Liver (tissue), 7 donors: ENCODE measurements at regions not wholly inside any gene's neighbourhood (a gene's known extent, or its start where the extent isn't known, plus 50 kb on each side); places are given as distances from the start of the nearest gene placed in this dataset.

Experiments
- DNase-seq: peaks from one replicate; pipeline ENCODE4 v3.0.0-alpha.2; 2017; ENCODE audit warnings: low spot score
- H3K27ac ChIP-seq, 2 donors: one replicate each; pipeline ENCODE4 v1.7.0; 2013; ENCODE audit warnings: inconsistent platforms in 2 of 2, low read length in 2 of 2, control low read depth in 1 of 2, low read depth in 1 of 2, mild to moderate bottlenecking in 1 of 2
- H3K27me3 ChIP-seq, 4 donors: one replicate each; pipeline versions ENCODE4 v1.6.1 to v1.7.0; 2013; ENCODE audit warnings: low read length in 3 of 4, inconsistent platforms in 1 of 4, mild to moderate bottlenecking in 1 of 4, moderate library complexity in 1 of 4; ENCODE audit not compliant: control insufficient read depth in 4 of 4, insufficient read depth in 4 of 4
- H3K36me3 ChIP-seq, 4 donors: one replicate each; pipeline versions ENCODE4 v1.6.1 to v1.7.0; 2013; ENCODE audit warnings: low read length in 3 of 4, mild to moderate bottlenecking in 3 of 4, low read depth in 1 of 4, moderate library complexity in 1 of 4; ENCODE audit not compliant: control insufficient read depth in 4 of 4, insufficient read depth in 3 of 4
- H3K4me1 ChIP-seq, 4 donors: one replicate each; pipeline versions ENCODE4 v1.6.1 to v1.7.0; 2013; ENCODE audit warnings: low read length in 3 of 4, mild to moderate bottlenecking in 3 of 4, moderate library complexity in 1 of 4; ENCODE audit not compliant: control insufficient read depth in 4 of 4, insufficient read depth in 4 of 4
- H3K4me3 ChIP-seq, 3 donors: one replicate each; pipeline versions ENCODE4 v1.6.1 to v1.7.0; 2013; ENCODE audit warnings: low read length in 3 of 3, control low read depth in 1 of 3, low read depth in 1 of 3, mild to moderate bottlenecking in 1 of 3
- H3K9ac ChIP-seq, 2 donors: one replicate each; pipeline ENCODE4 v1.7.0; 2013; ENCODE audit warnings: low read length in 2 of 2, mild to moderate bottlenecking in 2 of 2, moderate library complexity in 2 of 2, control low read depth in 1 of 2, low read depth in 1 of 2
- H3K9me3 ChIP-seq, 4 donors: one replicate each; pipeline versions ENCODE4 v1.6.1 to v1.7.0; 2013; ENCODE audit warnings: low read length in 3 of 4; ENCODE audit not compliant: control insufficient read depth in 4 of 4
- EGR1 ChIP-seq, 2 donors: IDR thresholded peaks; 2 replicates each; pipeline ENCODE4 v1.6.1; 2016 to 2018; ENCODE audit warnings: antibody characterized with exemption in 2 of 2, low read depth in 2 of 2
- FOXA2 ChIP-seq: IDR thresholded peaks from 2 replicates; pipeline ENCODE4 v1.6.1; 2016; ENCODE audit warnings: antibody characterized with exemption
- GABPA ChIP-seq, 2 donors: IDR thresholded peaks in 1 of 2; conservative IDR thresholded peaks in 1 of 2; 2 replicates each; pipeline ENCODE4 v1.6.1; 2016; ENCODE audit warnings: antibody characterized with exemption in 2 of 2, mild to moderate bottlenecking in 1 of 2, moderate library complexity in 1 of 2
- HNF4A ChIP-seq, 2 donors: conservative IDR thresholded peaks; 2 replicates each; pipeline ENCODE4 v1.6.1; 2016; ENCODE audit warnings: antibody characterized with exemption in 2 of 2, mild to moderate bottlenecking in 2 of 2
- HNF4G ChIP-seq: IDR thresholded peaks from 2 replicates; pipeline ENCODE4 v1.6.1; 2016; ENCODE audit warnings: antibody characterized with exemption
- JUND ChIP-seq, 2 donors: IDR thresholded peaks; 2 replicates each; pipeline ENCODE4 v1.6.1; 2016; ENCODE audit warnings: antibody characterized with exemption in 2 of 2
- NR2F2 ChIP-seq: IDR thresholded peaks from 2 replicates; pipeline ENCODE4 v1.6.1; 2016; ENCODE audit warnings: antibody characterized with exemption
- RXRA ChIP-seq, 2 donors: IDR thresholded peaks; 2 replicates each; pipeline ENCODE4 v1.6.1; 2017 to 2018; ENCODE audit warnings: antibody characterized with exemption in 2 of 2, mild to moderate bottlenecking in 1 of 2
- SP1 ChIP-seq: IDR thresholded peaks from 2 replicates; pipeline ENCODE4 v1.6.1; 2018; ENCODE audit warnings: antibody characterized with exemption, mild to moderate bottlenecking
- ZBTB33 ChIP-seq: IDR thresholded peaks from 2 replicates; pipeline ENCODE4 v1.6.1; 2016; ENCODE audit warnings: antibody characterized with exemption
- WGBS: extraction: QIAGEN DNeasy Blood & Tissue Kit; methylation state at CpG from one replicate; pipeline ENCODE4 v1.1.7; 2013; 5-methylcytosine and 5-hydroxymethylcytosine counted together
- TF ChIP-seq, protein P1 (sequence below): IDR thresholded peaks from 2 replicates; pipeline ENCODE4 v1.6.1; 2016; ENCODE audit warnings: antibody characterized with exemption, mild to moderate bottlenecking
- TF ChIP-seq, protein P2 (sequence below): IDR thresholded peaks from 2 replicates; pipeline ENCODE4 v1.6.1; 2016; ENCODE audit warnings: antibody characterized with exemption
- donor health status: healthy.
- donor health status: healthy.
- donor health status: healthy.
- donor health status: healthy.

GRCh38 chr12:105665366-105665765 is 334.9 kb downstream of the C12orf75 start (continued):
- TF ChIP-seq, protein P1, sequence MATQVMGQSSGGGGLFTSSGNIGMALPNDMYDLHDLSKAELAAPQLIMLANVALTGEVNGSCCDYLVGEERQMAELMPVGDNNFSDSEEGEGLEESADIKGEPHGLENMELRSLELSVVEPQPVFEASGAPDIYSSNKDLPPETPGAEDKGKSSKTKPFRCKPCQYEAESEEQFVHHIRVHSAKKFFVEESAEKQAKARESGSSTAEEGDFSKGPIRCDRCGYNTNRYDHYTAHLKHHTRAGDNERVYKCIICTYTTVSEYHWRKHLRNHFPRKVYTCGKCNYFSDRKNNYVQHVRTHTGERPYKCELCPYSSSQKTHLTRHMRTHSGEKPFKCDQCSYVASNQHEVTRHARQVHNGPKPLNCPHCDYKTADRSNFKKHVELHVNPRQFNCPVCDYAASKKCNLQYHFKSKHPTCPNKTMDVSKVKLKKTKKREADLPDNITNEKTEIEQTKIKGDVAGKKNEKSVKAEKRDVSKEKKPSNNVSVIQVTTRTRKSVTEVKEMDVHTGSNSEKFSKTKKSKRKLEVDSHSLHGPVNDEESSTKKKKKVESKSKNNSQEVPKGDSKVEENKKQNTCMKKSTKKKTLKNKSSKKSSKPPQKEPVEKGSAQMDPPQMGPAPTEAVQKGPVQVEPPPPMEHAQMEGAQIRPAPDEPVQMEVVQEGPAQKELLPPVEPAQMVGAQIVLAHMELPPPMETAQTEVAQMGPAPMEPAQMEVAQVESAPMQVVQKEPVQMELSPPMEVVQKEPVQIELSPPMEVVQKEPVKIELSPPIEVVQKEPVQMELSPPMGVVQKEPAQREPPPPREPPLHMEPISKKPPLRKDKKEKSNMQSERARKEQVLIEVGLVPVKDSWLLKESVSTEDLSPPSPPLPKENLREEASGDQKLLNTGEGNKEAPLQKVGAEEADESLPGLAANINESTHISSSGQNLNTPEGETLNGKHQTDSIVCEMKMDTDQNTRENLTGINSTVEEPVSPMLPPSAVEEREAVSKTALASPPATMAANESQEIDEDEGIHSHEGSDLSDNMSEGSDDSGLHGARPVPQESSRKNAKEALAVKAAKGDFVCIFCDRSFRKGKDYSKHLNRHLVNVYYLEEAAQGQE, result no peak
- TF ChIP-seq RXRA (IDR thresholded peaks at IDR 0.05) (no peak), ZBTB33 (no peak), JUND (IDR thresholded peaks at IDR 0.05) (no peak), SP1 (no peak), HNF4A (conservative IDR thresholded peaks at IDR 0.05) (no peak)

GRCh38 chr12:105667973-105668743 is 337.7 kb downstream of the C12orf75 start:
- DNase-seq, result no peak

DNA sequence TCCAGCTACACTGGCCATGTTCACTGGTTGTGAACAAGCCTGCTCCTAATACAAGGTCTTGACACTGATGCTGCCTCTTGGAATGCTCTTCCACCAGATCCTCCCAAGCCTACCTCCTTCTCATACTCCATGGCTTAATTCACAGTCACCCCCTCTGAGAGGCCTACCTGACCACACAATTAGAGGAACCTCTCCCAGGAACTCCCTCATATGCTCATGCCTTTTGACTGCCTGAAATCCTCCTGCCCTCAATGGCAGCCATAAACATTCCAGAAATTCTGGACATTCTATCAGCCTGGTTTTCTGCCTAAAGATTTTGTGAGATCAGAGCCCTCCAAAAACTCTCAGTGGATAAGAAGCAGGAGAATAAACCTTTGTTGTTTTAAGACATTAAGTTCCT is 340.2 kb downstream of the C12orf75 start:
- H3K27ac ChIP-seq, result no peak overlapping the region

More at GRCh38 chr12:105667973-105668743, 337.7 kb downstream of the C12orf75 start:
- H3K4me1 ChIP-seq, result no peaks in the 10 kb centered on the region
- no peak for TF ChIP-seq HNF4A (conservative IDR thresholded peaks at IDR 0.05)
- no peak for TF ChIP-seq EGR1 (IDR thresholded peaks at IDR 0.05; ENCODE audit: low read depth in 2 of 2)
- H3K27ac ChIP-seq, result no peak overlapping the region
- no peak overlapping the region for H3K4me3 ChIP-seq
- no peaks in the 10 kb centered on the region for H3K9me3 ChIP-seq
- H3K9ac ChIP-seq, result no peak overlapping the region
- H3K36me3 ChIP-seq, result no peaks in the 10 kb centered on the region
- H3K27me3 ChIP-seq, result no peaks in the 10 kb centered on the region
- 80% methylated on average over 2 of the region's 2 CpGs for WGBS

More for the DNA sequence above, 340.2 kb downstream of the C12orf75 start:
- no peak for DNase-seq
- no peaks in the 10 kb centered on the region for H3K27me3 ChIP-seq
- no peaks in the 10 kb centered on the region for H3K9me3 ChIP-seq
- TF ChIP-seq HNF4G (no peak), FOXA2 (no peak), GABPA (IDR thresholded peaks at IDR 0.05 in 1 of 2, conservative IDR thresholded peaks at IDR 0.05 in 1 of 2) (no peak), HNF4A (conservative IDR thresholded peaks at IDR 0.05) (no peak), NR2F2 (no peak)
- TF ChIP-seq, protein P2, sequence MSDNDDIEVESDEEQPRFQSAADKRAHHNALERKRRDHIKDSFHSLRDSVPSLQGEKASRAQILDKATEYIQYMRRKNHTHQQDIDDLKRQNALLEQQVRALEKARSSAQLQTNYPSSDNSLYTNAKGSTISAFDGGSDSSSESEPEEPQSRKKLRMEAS, result no peak
- no peaks in the 10 kb centered on the region for H3K4me1 ChIP-seq
- no peak overlapping the region for H3K9ac ChIP-seq
- H3K4me3 ChIP-seq, result no peak overlapping the region
- H3K36me3 ChIP-seq, result no peaks in the 10 kb centered on the region
